Epithelial cell of prostate (primary cell): ENCODE measurements at regions not wholly inside any gene's neighbourhood (a gene's known extent, or its start where the extent isn't known, plus 50 kb on each side); places are given as distances from the start of the nearest gene placed in this dataset.
"Not testable (repeated sequence)": the region's sequence is repeated elsewhere in the genome, so short reads cannot be mapped to it uniquely, and the experiment has no call there.

Experiments used
- DNase-seq: peaks from one replicate; pipeline ENCODE4 v3.0.0-alpha.2; 2011; ENCODE audit warnings: low read depth, low spot score
- H3K27ac ChIP-seq: fragments of 450-650 bp; 2 replicates; pipeline ENCODE4 v1.5.1; 2017; ENCODE audit warnings: mild to moderate bottlenecking

DNA sequence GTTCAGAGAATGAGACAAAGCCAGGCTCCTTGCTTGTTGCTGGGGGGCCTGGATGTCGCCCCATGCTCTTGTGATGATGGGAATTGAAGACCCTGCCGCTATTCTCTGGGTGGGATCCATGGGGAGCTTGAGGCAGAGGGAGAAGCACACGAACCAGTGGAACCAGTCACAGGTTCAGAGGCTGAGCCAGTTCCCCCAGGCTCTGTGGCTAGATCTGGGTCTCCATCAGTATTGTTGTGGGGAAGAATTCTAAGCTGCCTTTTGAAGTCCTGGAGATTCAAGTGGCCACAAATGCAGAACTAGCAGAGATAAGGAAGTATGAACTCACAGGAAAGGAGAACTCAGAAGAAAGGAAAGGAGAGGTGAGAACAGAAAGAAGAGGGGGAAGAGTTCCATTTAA lies 219.4 kb downstream of the MSX2 start:
- DNase-seq = no peak

DNA sequence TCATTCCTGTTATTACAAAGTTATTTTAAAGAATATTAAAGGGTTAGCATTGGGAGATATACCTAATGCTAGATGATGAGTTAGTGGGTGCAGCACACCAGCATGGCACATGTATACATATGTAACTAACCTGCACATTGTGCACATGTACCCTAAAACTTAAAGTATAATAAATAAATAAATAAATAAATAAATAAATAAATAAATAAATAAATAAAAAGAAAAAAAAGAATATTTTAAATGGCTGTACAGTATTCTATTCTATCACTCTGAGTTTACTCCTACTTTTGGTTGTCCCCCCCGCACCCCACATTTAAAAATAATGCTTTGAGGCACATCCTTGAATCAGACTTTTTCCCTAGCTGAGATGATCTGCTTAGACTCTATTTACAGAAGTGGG lies 218.6 kb downstream of the MSX2 start:
- DNase-seq, H3K27ac ChIP-seq: not testable (repeated sequence)

More for the DNA sequence above, 219.4 kb downstream of the MSX2 start:
- no peak overlapping the region for H3K27ac ChIP-seq

DNA sequence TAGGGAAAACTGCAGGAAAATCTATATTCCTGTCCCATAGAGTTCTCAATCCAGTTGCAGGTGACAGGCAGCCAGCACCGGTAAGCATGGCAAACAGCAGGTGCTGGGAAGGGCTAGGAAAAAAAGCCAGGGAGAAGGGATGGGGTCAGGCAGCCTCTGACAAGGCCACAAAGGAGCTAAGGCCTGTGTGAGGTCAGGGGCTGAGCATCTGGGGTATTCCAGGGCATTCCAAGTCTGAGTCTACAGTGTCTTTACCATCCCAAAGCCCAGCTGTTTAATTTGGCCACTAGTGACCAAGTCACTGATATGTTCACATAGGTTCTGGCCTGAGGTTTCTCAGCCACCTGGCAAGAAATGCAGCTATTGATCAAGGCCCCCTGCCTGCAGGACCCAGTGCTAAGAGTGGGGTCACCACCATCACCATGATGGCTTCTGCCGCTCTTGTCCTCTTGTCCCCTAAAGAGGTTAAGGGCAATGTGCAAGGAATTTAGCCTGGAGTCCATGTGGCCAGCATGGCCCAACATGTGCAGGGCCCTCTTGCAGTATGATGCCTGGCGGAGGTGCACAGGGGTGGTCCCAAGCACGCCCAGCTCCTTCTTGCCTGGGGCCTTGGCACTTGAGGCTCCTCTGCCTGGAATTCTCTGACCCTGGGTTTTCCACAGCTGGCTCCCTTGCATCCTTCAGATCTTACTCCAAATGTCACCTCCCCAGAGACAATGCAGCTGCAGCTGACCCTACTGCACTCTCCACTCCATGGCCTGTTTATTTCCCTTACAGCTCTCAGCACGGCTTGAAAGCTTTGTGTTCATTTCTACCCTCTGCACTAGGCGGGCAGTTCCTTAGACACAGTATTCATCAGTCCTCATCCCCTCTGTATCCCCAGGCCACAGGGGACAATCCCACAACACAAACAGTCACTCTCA lies 213.1 kb downstream of the MSX2 start:
- DNase-seq = no peak
- H3K27ac ChIP-seq = no peak overlapping the region

DNA sequence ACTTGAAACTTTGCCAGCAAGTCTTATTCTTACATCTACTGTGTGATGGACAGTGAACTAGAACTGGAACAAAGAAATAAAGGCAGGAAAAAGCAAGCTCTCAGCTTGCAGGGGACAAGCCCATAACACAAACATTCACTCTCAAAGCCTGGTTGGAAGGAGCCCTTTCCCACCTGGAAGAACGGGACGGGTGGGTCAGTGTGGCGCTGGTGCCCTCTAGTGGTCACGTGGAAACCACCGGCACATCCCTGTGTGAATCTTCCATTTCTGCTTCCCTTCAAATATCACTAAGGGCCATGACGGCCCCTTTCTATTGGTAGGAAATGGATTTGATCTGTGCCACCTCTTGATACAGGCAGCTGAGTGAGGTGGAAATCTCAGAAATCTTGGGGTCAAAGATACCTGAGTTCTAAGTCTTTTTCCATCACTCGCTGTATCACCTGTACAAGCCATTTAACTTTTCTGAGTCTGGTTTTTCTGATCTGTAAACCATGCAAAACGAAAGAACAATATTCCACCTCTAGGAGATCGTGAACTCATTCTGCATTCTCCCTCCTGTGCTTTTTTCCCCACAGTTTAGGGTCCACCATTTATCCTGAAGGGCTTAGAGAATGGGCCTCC lies 211.6 kb downstream of the MSX2 start:
- H3K27ac ChIP-seq = no peak overlapping the region
- DNase-seq = no peak

DNA sequence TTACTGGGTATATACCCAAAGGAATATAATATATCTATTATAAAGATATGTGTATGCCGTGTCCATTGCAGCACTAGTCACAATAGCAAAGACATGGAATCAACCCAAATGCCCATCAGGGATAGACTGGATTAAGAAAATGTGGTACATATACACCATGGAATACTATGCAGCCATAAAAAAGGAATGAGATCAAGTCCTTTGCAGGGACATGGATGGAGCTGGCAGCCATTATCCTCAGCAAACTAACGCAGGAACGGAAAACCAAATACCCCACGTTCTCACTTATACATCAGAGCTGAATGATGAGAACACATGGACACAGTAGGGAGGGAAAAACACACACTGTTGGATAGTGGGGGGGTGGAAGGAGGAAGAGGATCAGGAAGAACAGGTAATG lies 206.7 kb downstream of the MSX2 start:
- H3K27ac ChIP-seq, DNase-seq: not testable (repeated sequence)

DNA sequence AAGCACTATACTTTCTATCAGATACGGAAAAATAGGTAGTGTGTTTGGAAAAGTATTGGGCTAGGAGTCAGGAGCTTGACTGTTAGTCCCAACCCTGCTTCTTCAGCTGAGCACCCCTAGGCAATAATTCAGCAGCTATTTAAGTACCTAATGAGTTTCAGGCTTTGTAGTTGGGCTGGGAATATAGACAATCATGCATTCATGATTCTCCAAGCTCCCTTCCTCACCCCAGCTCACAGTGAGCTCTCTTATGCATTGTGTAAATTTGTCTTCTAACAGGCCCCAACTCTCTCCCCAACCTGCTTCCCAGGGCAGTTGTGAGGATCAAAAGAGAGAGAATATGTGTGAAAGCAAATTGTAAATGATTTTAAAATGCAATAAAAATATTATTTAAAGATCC lies 201.2 kb downstream of the MSX2 start:
- DNase-seq = no peak
- no peak overlapping the region for H3K27ac ChIP-seq

DNA sequence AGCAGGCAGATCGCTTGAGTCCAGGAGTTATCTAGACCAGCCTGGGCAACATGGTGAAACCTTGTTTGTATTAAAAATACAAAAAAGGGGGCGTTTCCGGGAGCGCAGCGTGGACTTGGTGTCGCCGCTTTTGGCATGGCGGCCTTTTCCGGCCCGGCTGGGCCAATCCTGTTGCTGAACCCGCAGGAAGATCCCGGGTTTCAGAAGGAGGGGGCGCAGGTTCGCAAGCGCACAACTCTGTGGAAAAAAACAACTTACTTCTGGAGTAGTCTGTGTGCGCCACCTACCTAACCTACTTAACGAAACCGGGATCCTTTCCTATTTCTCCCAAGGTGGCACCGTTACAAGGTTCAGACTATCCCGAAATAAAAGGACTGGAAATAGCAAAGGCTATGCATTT lies 198.6 kb downstream of the MSX2 start:
- H3K27ac ChIP-seq = no peak overlapping the region
- DNase-seq = no peak

DNA sequence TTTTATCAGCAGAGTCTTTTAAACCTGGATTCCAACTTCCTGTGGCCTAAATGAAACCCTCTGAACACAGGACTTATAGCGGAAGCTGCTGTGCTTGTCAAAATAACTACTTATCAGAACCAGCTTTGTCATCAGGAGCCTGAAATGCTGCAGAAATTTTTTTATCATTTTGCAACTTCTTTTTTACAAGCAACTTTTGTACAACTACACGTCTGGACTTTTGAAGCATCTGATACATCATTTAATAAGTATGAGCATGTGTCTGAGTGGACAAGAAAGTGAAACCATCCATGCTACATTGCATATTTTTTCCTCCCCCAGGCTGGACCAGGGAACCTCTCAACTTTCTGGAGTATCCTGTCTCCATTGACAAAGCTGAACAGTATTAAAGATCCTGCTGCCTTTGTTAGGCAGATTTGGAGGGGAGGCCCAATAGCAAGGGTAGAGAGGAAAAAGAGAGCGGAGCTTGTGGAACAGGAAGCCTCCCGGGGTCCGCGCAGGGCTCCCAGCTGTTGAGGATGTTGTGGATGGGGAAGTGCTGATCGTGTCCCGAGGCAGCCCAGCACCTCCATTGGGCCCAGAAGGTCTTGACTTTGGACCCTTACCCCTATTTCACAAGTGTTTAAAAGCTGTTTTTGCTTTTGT lies 196.6 kb downstream of the MSX2 start:
- no peak overlapping the region for H3K27ac ChIP-seq
- no peak for DNase-seq

DNA sequence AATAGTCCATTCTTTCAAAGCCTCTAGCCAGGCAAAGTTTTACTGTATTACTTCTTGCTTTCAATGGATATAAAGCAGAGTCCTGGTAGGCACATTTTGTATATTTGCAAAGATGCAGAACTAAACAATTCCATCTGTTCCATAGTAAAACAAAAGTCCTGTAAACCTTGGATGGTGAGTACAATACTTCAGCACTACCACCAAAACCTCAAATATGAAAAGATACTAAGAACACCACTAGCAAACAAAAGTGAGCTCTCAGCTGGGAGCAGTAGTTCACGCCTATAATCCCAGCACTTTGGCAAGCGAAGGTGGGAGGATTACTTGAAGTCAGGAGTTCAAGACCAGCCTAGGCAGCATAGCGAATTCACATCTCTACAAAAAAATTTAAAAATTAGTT lies 195.0 kb downstream of the MSX2 start:
- H3K27ac ChIP-seq = no peak overlapping the region
- no peak for DNase-seq

DNA sequence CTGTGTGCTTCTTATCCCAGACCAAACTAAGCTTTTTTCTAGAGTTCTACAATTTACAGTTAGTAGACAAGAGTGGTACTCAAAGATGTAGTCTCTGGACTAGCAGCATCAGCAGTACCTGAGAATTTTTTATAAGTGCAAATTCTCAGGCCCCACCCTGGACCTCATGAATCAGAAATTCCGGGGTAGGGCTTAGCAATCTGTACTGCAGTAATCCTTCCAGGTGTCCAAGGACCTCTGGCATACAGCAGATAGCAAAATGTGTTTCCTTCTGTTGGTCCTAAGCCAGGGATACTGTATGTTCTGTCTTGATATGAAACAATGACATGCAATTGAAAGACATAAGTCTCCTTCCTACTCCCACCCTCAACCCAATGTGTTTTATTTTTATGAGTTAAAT lies 194.3 kb downstream of the MSX2 start:
- no peak for DNase-seq
- no peak overlapping the region for H3K27ac ChIP-seq

DNA sequence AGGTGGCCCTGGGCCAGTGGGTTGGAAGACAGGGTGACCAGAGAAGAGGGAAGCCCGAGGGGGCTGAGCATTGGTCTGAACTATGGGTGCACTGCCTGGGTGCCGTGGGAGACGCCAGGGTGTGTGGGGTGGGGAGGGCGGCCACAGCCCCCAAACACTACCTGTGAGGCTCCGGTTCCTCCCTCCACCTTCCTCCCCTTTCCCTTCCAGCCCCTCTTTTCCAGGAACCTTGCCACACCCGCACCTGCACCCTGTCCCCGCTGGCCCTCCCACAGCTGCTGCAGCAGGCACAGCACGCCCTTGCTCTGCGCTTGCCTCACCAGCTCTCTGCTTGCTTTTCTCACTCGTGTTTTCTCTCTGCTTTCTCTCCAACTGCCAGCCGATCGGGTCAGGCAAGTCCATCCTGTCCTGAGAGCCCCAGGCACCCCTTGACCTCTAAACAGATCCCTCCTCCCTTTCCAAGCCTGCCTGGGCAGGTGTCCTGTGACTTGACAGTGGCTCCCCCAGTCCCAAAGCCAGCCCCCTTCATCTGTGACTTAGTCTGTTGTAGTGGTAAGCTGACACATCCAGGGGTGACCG lies 193.7 kb downstream of the MSX2 start:
- no peak for DNase-seq
- H3K27ac ChIP-seq = no peak overlapping the region

DNA sequence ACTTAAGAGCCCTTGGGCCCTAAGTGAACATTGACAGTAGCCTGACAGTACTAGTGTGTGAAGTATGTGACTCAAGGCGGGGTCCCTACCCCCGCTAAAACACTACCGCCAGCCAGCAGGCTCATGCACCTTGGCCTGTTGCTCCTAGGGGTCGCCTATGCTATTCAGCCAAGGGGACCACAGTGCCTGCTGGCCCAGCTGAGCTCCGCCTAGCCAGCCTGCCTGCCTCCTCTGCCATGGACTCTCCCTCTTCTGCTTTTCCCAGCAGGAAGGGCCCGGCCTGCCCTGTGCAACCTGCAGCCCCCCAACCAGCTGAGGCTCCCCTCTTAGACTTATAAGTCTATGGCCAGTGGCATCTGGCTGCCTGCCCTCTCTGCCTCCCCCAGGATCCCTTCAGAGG lies 193.1 kb downstream of the MSX2 start:
- H3K27ac ChIP-seq, DNase-seq: not testable (repeated sequence)

DNA sequence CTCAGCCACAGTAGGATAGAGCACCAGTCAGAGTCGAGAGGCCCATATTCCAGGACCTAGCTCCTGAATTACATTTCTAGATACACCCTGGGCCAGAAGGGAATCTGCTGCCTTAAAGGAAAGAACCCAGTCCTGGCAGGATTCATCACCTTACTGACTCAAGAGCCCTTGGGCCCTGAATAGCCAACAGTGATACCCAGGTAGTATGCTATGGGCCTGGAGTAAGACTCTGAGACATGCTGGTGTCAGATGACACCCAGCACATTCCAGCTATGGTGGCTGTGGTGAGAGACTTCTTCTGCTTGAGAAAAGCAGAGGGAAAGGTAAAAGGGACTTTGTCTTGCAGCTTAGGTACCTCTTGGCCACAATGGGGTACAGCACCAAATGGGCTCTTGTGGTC lies 192.5 kb downstream of the MSX2 start:
- not testable (repeated sequence) for H3K27ac ChIP-seq, DNase-seq

DNA sequence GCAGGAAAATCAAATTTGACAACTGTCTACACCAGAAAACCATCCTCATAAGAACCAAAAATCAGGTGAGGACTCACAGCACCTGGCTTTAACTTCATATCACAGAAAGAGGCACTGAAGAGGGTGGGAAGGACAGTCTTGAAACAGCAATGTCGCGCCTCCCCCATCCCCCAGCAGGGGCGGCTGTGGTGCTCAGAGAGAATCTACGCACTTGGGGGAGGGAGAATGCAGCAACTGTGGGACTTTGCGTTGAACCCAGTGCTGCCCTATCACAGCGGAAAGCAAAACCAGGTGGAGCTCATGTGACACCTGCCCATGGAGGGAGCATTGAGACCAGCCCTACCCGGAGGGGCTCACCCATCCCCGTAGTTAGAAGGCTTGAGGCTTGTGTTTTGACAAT lies 191.8 kb downstream of the MSX2 start:
- H3K27ac ChIP-seq = no peak overlapping the region
- DNase-seq = no peak

DNA sequence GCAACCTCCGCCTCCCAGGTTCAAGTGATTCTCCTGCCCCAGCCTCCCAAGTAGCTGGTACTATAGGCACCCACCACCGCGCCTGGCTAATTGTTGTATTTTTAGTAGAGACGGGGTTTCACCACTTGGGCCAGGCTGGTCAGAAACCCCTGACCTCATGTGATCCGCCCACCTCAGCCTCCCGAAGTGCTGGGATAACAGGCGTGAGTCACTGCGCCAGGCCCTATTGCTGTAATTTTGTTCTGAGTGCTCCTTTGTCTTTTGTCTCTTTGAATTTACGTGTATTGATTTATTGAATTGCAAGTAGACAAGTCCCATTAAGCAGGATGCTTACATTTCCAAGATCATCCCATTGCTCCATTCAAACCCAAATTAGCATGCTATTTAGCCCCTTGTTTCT lies 186.7 kb downstream of the MSX2 start:
- H3K27ac ChIP-seq = no peak overlapping the region
- no peak for DNase-seq

DNA sequence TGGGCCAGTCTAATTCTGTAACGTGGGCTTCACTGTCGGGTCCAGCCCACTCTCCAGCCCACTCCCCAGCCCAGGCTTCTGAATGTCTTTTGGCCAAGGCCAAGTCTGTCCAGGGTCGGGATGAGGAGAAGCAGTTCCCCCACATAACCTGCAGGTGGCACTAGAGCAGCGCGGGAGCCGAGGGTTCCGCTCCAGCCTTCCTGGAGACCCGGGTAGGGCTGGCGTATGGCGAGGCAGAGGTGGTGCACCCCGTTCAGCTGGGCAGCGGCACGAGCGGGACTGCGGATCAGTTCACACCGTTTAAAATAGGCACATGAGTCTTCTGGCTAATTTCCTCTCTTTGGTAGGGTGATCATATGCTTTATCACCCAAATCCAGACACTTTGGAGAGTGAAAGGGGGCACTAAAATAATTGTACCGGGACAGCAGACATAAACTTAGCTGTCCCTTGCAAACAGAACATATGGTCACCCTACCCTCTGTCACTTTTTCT lies 185.9 kb downstream of the MSX2 start:
- H3K27ac ChIP-seq = no peak overlapping the region
- no peak for DNase-seq

DNA sequence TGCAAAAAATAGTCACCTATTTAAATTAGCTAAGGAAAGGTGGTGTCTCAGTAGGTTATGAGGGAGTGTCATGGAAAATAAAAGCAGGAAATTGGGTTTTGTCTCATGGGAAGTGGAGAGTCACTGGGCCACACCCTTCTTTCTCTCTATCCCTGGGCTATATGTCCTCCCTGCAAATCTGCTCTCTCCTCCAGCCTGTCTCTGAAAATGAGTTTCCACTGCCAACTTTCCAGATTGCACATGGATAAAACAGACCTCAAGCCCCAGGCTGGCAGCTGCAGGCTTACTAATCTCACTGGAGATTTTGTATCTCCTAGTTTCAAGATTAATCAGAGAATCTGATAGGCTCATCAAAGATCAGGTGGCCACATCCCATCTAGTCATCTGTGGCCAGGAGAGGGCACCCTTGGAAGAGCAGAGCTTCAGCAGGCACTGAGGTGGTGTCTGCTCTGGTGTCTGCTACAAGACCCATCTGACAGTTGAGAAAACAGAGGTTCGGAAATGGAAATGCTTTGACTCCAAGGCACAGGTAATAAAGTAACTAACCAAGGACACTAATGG lies 178.9 kb downstream of the MSX2 start:
- H3K27ac ChIP-seq = no peak overlapping the region
- no peak for DNase-seq

DNA sequence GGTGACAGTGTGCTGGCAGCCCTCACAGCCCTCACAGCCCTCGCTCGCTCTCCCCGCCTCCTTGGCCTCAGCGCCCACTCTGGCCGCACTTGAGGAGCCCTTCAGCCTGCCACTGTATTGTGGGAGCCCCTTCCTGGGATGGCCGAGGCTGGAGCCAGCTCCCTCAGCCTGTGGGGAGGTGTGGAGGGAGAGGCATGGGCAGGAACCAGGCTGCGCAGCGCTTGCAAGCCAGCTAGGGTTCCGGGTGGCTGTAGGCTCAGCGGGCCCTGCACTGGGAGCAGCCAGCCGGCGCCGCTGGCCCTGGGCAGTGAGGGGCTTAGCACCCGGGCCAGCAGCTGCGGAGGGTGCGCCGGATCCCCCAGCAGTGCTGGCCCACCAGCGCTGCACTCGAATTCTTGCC lies 177.0 kb downstream of the MSX2 start:
- H3K27ac ChIP-seq = no peak overlapping the region
- DNase-seq = no peak

DNA sequence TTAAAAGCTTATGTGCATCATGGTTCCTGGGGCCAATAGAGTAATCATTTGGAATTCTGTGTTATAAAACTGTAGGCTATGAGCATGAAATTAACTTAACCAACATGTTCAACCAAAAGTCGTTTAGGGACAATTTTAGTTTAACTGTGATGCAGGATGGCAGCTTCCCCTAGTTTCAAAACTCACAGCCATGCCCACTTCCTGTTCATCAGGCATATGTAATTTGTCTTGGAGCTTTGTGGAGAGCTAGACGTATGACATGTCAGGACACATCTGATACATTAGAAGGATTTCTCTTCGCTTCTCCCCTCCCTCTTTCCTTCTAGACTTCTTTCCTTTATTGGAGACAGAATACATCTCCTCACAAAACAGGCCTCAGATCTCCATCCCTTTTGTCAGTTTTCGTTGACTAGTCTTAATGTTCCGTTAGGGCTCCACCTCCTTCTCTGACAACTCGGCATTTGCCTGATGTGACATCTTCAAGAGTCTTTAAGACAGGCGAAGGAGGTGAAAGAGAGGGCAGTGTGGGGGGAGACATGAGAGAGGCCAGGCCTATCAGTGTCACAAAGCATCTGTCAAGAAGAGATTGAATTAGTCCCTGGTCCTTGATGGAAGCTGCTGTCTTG lies 176.0 kb downstream of the MSX2 start:
- no peak overlapping the region for H3K27ac ChIP-seq
- no peak for DNase-seq
